DND-41 (cell line): ENCODE measurements at regions not wholly inside any gene's neighbourhood (a gene's known extent, or its start where the extent isn't known, plus 50 kb on each side); places are given as distances from the start of the nearest gene placed in this dataset.

Experiments used
- CTCF ChIP-seq: IDR thresholded peaks from 2 replicates; pipeline ENCODE4 v1.5.1; 2012; ENCODE audit warnings: borderline replicate concordance, low read length, moderate library complexity, mild to moderate bottlenecking; ENCODE audit not compliant: poor library complexity, severe bottlenecking; ENCODE audit errors: extremely low read depth
- EZH2 ChIP-seq: IDR thresholded peaks from 3 replicates; pipeline ENCODE4 v1.6.1; 2012; ENCODE audit warnings: borderline replicate concordance, low read depth, mild to moderate bottlenecking, moderate library complexity, low read length, inconsistent platforms; ENCODE audit not compliant: severe bottlenecking

GRCh38 chr13:83204886-83205285 lies 677.4 kb downstream of the SLITRK1 start:
- TF ChIP-seq CTCF (no peak), EZH2 (no peak)
